ENCODE measurements at regions not wholly inside any gene's neighbourhood (a gene's known extent, or its start where the extent isn't known, plus 50 kb on each side); places are given as distances from the start of the nearest gene placed in this dataset.
"Not testable (repeated sequence)": the region's sequence is repeated elsewhere in the genome, so short reads cannot be mapped to it uniquely, and the experiment has no call there.

- DNase-seq (ENCODE audit: low read depth): no peak
Measured at GRCh38 chr4:64216741-64217140, 192.5 kb downstream of the TECRL start.

GRCh38 chr4:64205376-64205775 lies 203.9 kb downstream of the TECRL start:
- no peak for DNase-seq (ENCODE audit: low read depth)

- no peak for DNase-seq (ENCODE audit: low read depth)
Measured at GRCh38 chr4:64200001-64200555, 209.2 kb downstream of the TECRL start.

DNA sequence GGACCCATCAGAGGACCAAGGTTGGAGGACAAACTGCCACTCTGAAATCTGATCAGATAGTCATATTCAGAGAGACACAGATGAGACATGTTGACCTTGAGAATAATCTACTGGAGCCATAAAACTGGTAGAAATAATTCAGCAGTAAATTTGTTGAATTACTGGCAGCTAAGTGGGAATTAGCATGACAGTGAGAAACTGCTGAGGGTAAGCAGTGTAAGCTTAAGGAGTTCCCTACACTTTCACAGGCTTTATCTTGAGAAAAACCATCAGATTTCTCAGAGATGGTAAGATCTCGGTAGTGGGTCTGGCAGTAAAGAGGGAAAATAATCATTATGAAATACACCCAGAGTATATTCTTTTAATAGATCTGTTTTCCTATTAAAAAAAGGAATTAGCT lies 213.7 kb downstream of the TECRL start:
- DNase-seq (ENCODE audit: low read depth): no peak

- DNase-seq (ENCODE audit: low read depth): no peak
Measured at GRCh38 chr4:64192731-64193412, 216.4 kb downstream of the TECRL start.

DNA sequence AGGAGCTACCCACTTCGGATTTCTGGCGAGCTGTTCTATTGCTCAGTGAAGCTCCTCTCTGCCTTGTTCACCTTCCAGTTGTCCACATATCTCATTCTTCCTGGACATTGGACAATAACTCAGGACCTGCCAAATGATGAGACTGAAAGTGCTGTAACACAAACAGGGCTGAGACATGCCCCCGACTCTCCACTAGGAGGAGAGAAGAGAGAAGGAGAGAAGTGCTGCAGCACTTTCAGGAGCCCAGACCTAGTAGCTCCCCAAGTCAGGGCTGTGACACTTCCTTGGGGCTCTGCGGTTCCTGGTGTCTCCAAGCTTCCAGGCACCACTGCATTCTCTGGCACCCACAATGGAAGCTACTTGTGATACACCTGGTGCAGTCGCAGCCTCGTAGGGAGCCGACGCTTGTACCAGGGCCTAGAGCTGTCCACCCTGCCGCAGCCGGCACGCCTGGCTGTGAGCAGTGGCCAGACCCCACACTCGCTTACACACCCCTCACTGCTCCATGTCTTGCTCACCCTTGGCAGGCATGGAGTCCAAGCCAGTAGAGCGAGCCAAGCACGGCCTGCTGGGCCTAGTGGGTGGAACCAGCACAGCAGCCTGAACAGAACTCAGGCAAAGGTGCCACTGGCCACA lies 234.9 kb downstream of the TECRL start:
- no peak for DNase-seq (ENCODE audit: low read depth)

DNA sequence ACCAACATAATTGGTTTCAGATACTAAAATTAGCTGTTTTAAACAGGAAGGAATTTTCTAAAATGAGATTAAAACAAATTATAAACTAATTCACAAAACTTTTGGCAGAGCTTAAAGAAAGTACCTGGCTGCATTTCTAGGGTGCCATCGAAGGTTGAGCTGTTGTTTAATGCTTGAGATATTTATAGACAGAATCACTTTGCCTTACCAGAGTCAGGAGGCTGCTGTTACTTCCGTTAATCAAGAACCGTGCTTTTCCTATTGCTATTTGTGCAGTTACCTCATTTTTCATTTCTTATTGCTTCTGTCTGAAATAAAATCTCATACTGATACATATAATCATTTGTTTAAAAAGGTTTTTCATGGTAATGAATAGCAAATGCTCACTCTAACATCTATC lies 242.9 kb downstream of the TECRL start:
- DNase-seq (ENCODE audit: low read depth): no peak

DNA sequence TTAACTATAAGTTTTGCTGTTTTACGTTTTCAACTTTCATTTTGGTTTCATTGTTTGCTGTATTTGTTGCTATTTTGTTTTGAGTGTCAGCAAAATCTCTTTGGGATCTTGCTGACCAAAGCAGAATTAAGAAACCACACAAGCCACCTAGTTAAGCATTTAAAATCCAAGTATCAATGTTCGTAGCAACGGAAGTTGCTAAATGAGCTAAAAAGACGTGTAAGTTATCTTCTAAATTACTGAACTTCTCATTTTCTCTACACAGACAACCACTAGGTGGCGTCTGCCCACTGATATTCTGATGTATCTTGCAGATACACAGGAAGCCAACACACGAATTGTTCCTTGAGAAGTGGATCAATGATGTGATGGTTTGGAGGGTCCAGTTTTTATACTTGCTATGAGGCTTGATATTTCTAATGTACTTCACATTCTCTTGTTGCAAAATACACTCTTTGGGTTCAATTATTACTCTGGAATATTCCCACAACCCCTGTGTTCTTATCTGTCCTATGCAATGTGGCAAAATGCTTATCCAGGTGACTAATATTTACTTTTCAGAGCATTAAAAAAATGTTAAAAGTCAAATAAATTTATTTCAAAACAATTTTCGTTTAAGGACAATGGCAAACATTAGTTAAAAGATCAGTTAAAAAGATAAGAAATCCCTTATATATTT lies 250.5 kb downstream of the TECRL start:
- peak; percentile 26 for DNase-seq (ENCODE audit: low read depth)

GRCh38 chr4:64157397-64157796 lies 251.9 kb downstream of the TECRL start:
- no peak for DNase-seq (ENCODE audit: low read depth)

- no peak for DNase-seq (ENCODE audit: low read depth)
Measured at GRCh38 chr4:64156253-64156652, 253.0 kb downstream of the TECRL start.

DNA sequence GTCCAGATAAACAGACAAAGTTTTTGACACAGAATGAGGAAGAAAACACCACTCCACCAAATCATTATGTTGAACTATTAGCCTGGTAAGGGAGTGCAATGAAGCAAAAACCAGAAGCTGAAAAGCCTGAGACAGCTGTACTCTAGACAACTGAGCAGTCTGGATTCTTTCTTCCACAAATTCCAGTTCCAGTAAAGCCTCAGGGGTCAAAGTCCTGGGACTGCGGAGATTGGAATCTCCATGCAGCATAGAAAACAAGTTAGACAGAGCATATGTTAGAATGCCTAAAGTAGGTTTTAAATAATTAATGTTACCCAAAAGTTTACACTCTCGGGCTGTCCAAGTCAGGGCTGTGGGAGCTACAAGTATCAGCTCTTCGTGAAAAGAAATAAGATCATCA lies 263.2 kb downstream of the TECRL start:
- DNase-seq (ENCODE audit: low read depth): no peak

DNA sequence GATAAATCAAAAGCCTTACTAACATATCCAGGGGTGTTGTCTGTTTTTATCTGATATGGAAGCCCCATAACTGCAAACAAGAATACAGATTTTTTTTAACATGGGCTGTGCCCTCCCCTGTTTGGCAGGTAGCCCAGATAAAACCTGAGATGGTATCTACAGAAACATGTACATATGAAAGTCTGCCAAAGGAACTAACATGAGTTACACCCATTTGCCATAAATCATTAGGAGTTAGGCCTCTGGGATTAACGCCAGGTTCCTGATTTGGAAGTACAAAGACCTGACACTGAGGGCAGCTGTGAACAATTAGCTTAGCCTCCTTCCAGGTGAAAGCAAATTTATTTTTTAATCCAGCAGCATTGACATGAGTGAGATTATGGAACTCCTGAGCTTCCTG lies 264.3 kb downstream of the TECRL start:
- DNase-seq (ENCODE audit: low read depth): no peak

DNA sequence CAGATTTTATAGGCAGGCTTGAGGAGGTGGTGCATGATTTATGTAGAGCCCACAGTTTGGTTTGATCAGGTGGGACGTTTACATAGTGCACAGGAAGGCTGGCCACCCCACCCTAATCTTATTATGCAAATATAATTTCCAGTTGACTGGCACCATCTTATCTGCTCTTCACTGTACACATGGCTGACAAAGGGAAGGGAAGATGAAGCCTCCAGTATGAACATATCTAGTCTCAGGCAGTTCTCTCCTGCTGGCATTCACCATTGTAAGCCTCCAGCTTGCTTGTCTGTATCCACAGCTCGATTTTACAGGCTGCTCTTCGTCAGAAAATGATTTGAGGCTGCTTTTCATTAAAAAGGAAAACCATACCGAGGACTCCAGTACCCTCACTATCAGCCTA lies 278.3 kb downstream of the TECRL start:
- DNase-seq (ENCODE audit: low read depth): no peak

DNA sequence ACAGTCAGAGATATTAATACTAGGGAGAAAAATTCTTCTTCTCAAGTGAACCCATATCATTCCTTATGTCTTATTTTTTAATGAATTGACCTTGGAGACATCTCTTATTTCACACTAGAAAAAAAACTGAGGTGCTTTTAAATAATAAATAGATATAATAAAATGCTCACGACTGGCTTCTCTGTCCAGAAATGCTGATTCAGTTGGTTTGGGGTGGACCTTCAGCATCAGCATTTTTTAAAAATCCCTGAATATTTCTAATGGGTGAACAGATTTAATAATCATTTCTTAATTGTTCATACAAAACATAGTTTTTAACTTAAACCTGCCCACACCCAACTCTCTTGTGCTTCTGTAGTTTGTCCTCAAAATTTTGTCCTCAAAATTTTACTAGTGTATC lies 283.9 kb downstream of the TECRL start:
- no peak for DNase-seq (ENCODE audit: low read depth)

DNA sequence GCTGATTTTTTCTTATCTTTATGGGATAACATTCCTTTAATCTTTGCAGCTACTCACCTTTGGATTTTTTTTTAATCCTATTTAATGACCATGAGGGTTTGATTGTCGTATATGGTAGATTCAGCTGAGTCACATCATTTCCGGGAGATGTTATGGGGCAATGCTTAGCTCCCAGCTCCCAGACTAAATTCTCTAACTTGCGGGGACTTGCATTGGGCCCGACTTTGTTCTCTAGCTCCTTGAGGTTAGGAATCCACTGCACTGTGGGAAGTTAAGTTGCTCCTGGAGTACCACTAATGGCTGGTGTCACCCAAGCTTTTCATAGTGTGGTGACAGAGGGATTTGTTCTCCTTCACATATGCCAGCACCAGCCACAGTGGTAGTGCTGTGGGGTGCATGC lies 287.4 kb downstream of the TECRL start:
- DNase-seq (ENCODE audit: low read depth): no peak

DNA sequence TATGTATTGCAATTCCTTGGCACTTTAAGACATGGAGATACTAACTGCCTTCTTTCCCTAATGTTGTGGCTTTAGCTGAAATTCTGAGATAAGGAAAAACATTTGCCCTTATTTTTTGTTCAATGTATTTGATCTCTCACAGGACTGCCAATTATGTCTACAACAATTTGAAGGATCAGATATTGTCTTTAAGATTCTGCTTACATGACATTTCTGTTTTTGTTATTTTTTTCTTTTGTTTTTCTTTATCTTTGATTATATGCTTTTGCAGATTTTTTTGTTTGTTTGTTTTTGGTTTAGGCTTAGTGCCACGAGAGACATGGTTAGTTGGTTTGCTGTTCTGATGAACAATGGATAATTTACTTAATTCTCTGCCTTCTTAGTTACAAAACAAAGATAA lies 303.3 kb downstream of the TECRL start:
- DNase-seq (ENCODE audit: low read depth): no peak

DNA sequence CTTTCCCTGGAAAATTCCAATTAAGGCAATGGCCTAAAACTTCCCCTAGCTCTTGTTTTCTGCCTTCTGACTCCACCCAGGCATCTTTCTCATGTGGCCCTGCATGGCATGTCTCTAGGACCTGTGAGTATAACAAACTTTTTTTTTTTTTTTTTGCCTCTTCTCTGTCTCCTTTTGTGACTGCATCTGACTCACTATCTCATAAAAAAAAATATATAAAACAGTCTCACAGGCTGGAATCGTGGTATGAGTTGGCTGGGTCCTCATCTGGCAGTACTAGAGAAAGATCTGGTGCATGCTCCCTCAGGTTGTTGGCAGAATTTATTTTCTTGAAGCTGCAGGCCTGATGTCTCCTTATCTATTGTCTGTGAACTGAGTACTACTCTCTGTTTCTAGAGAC lies 313.9 kb downstream of the TECRL start:
- DNase-seq (ENCODE audit: low read depth): no peak

- DNase-seq (ENCODE audit: low read depth): no peak
Measured at GRCh38 chr4:64079316-64079715, 329.9 kb downstream of the TECRL start.

GRCh38 chr4:64068096-64068495 lies 341.2 kb downstream of the TECRL start:
- DNase-seq (ENCODE audit: low read depth): no peak

GRCh38 chr4:64062991-64063390 lies 346.3 kb downstream of the TECRL start:
- no peak for DNase-seq (ENCODE audit: low read depth)

- DNase-seq (ENCODE audit: low read depth): not testable (repeated sequence)
Measured at GRCh38 chr4:64037033-64037432, 372.2 kb downstream of the TECRL start.

- no peak for DNase-seq (ENCODE audit: low read depth)
Measured at GRCh38 chr4:64022560-64022959, 386.7 kb downstream of the TECRL start.

- no peak for DNase-seq (ENCODE audit: low read depth)
Measured at GRCh38 chr4:64016893-64017292, 392.4 kb downstream of the TECRL start.

Data from non-pigmented ciliary epithelial cell (primary cell).